Anterior cingulate cortex (tissue), 58 donors: ENCODE measurements at regions not wholly inside any gene's neighbourhood (a gene's known extent, or its start where the extent isn't known, plus 50 kb on each side); places are given as distances from the start of the nearest gene placed in this dataset.

Source experiments
- DNase-seq, 58 donors: peaks; one replicate each; lab custom pipeline; 2025; lab: John Stamatoyannopoulos, UW

- DNase-seq, result no peak
Measured at GRCh38 chr2:137823196-137823595, 141.1 kb upstream of the HNMT start.

GRCh38 chr2:137824501-137824900 is 139.8 kb upstream of the HNMT start:
- DNase-seq, result no peak

GRCh38 chr2:137826373-137827372 is 137.6 kb upstream of the HNMT start:
- DNase-seq, result no peak

- no peak for DNase-seq
Measured at GRCh38 chr2:137828624-137829023, 135.6 kb upstream of the HNMT start.

GRCh38 chr2:137829251-137829650 is 135.0 kb upstream of the HNMT start:
- no peak for DNase-seq

GRCh38 chr2:137834760-137835379 is 129.4 kb upstream of the HNMT start:
- DNase-seq, result no peak

GRCh38 chr2:137836671-137837070 is 127.6 kb upstream of the HNMT start:
- no peak for DNase-seq

GRCh38 chr2:137837830-137838229 is 126.4 kb upstream of the HNMT start:
- no peak for DNase-seq

- DNase-seq, result peak in 2 of 58 donors; percentile 6 to 9
Measured at GRCh38 chr2:137838255-137839092, 125.8 kb upstream of the HNMT start.

- no peak for DNase-seq
Measured at GRCh38 chr2:137842430-137842829, 121.8 kb upstream of the HNMT start.

- DNase-seq, result no peak
Measured at GRCh38 chr2:137842952-137843351, 121.3 kb upstream of the HNMT start.

- DNase-seq, result no peak
Measured at GRCh38 chr2:137845422-137845821, 118.9 kb upstream of the HNMT start.

- DNase-seq, result no peak
Measured at GRCh38 chr2:137846993-137847392, 117.3 kb upstream of the HNMT start.

- DNase-seq, result no peak
Measured at GRCh38 chr2:137847443-137847842, 116.8 kb upstream of the HNMT start.

GRCh38 chr2:137857881-137858280 is 106.4 kb upstream of the HNMT start:
- no peak for DNase-seq

GRCh38 chr2:137862651-137863050 is 101.6 kb upstream of the HNMT start:
- DNase-seq, result no peak

GRCh38 chr2:137865954-137866540 is 98.2 kb upstream of the HNMT start:
- peak in 22 of 58 donors; percentile 0 to 45 (median 6) for DNase-seq

GRCh38 chr2:137870682-137871081 is 93.6 kb upstream of the HNMT start:
- no peak for DNase-seq

GRCh38 chr2:137872577-137872976 is 91.7 kb upstream of the HNMT start:
- DNase-seq, result no peak

- DNase-seq, result no peak
Measured at GRCh38 chr2:137873536-137874244, 90.6 kb upstream of the HNMT start.
